ENCODE measurements at regions not wholly inside any gene's neighbourhood (a gene's known extent, or its start where the extent isn't known, plus 50 kb on each side); places are given as distances from the start of the nearest gene placed in this dataset.

DNA sequence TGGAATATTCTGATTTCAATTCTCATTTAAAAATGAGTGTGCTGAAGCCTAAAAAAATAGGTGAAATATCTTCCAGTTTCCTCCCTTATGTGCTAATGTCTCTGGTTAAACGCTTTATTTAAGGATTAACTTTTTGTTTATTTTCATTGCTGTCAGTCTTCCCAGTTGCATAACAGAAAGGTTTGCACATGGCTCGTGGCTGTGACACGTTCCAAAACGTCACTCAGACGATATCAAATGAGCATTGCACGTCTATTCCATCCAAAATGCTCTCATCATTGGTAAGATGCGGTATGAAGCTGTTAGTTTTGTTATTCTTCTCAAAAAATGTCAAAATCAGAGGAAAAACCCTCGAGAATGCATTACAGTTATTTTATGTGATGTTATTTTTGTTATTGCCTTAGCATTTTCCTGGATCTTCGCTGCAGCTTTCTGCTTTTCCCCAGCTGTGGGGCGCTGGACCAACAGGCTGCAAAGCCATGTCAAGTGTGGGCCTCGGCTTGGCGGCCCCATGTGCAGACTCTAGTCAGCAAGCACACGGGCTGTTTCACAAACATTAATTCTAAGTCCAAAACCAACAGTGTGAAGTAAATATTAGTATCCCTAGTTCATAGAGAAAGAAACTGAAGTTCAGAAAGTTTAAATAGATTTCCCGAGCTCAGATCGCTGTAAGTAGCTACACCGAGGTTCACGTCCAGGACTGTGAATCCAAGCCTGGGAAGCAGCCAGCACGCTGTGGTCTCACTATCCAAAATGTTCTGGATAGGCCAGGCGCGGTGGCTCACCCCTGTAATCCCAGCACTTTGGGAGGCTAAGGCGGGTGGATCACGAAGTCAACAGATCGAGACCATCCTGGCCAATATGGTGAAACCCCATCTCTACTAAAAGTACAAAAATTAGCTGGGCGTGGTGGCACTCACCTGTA lies 793.4 kb upstream of the FRG1 start:
- TF ChIP-seq, protein P1, sequence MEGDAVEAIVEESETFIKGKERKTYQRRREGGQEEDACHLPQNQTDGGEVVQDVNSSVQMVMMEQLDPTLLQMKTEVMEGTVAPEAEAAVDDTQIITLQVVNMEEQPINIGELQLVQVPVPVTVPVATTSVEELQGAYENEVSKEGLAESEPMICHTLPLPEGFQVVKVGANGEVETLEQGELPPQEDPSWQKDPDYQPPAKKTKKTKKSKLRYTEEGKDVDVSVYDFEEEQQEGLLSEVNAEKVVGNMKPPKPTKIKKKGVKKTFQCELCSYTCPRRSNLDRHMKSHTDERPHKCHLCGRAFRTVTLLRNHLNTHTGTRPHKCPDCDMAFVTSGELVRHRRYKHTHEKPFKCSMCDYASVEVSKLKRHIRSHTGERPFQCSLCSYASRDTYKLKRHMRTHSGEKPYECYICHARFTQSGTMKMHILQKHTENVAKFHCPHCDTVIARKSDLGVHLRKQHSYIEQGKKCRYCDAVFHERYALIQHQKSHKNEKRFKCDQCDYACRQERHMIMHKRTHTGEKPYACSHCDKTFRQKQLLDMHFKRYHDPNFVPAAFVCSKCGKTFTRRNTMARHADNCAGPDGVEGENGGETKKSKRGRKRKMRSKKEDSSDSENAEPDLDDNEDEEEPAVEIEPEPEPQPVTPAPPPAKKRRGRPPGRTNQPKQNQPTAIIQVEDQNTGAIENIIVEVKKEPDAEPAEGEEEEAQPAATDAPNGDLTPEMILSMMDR (IDR thresholded peaks at IDR 0.05; ENCODE audit: low read length), result no peak
- TF ChIP-seq EZH2 (optimal IDR thresholded peaks at IDR 0.05; ENCODE audit: low read depth, low read length) (no peak), EZH2phosphoT487 (IDR thresholded peaks at IDR 0.05; ENCODE audit: low read length) (no peak)
